ENCODE measurements at regions not wholly inside any gene's neighbourhood (a gene's known extent, or its start where the extent isn't known, plus 50 kb on each side); places are given as distances from the start of the nearest gene placed in this dataset.

- ATAC-seq = no peak
- H3K4me3 Mint-ChIP-seq = peak overlapping the region; percentile 0
- no peaks in the 10 kb centered on the region for H3K36me3 Mint-ChIP-seq (ENCODE audit: low read depth)
- no peak overlapping the region for H3K27ac Mint-ChIP-seq
- no peaks in the 10 kb centered on the region for H3K27me3 Mint-ChIP-seq
- DNase-seq = no peak
- no peaks in the 10 kb centered on the region for H3K4me1 Mint-ChIP-seq
- H3K9me3 ChIP-seq (ENCODE audit: control insufficient read depth, low read length, poor library complexity, severe bottlenecking) = no peaks in the 10 kb centered on the region
Observed at GRCh38 chr5:3412146-3412545, 183.5 kb upstream of the IRX1 start.

DNA sequence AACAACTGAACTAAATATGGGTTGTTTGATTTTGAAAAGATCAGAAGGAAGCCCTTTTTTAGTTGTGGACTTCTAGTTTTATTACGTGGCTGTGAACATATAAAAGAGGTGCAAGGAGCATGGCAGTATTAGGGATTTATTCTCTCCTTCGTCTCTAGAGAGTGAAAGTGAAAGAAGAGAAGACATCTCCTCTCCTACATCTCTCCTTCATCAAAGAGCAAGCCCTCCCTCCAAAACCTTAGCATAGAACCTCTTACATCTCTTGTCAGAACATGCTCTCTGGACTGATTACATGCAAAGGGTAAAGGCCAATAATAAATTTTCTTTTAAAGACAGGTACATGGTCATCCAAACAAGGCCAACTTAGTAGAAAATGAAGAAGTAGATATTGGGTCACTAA lies 184.3 kb upstream of the IRX1 start:
- ATAC-seq (no peak), DNase-seq (no peak)
- no peak overlapping the region for H3K27ac Mint-ChIP-seq
- no peaks in the 10 kb centered on the region for H3K27me3 Mint-ChIP-seq
- no peak overlapping the region for H3K4me3 Mint-ChIP-seq
- H3K9me3 ChIP-seq (ENCODE audit: control insufficient read depth, low read length, poor library complexity, severe bottlenecking) = no peaks in the 10 kb centered on the region
- no peaks in the 10 kb centered on the region for H3K4me1 Mint-ChIP-seq
- H3K36me3 Mint-ChIP-seq (ENCODE audit: low read depth) = no peaks in the 10 kb centered on the region

GRCh38 chr5:3401635-3402034 lies 194.0 kb upstream of the IRX1 start:
- no peaks in the 10 kb centered on the region for H3K4me1 Mint-ChIP-seq

DNA sequence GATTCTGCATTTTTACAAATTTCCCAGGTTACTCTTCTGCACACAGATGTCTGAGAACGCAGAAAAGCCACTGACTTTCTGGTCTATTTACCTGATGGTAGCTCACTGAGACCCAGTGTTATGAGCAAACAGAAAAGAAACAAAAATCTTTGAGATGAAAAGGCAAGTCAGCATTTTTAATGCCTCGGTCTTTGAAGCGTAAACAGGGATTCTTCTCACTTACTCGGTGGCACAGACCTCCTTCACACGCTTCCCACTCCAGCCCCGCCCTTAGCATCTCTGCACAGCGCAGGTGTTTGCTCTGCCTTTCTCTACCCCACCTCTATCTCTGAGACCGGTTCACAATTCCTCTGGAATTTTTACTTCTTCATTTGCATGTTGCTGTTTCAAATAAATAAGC lies 195.0 kb upstream of the IRX1 start:
- ATAC-seq (no peak), DNase-seq (no peak)
- H3K27ac Mint-ChIP-seq = no peak overlapping the region
- H3K4me3 Mint-ChIP-seq = no peak overlapping the region
- H3K9me3 ChIP-seq (ENCODE audit: control insufficient read depth, low read length, poor library complexity, severe bottlenecking) = no peaks in the 10 kb centered on the region
- no peaks in the 10 kb centered on the region for H3K4me1 Mint-ChIP-seq
- H3K27me3 Mint-ChIP-seq = no peaks in the 10 kb centered on the region
- no peaks in the 10 kb centered on the region for H3K36me3 Mint-ChIP-seq (ENCODE audit: low read depth)

More at GRCh38 chr5:3401635-3402034, 194.0 kb upstream of the IRX1 start:
- no peak for ATAC-seq
- Mint-ChIP-seq H3K27ac (no peak overlapping the region), H3K27me3 (no peaks in the 10 kb centered on the region), H3K36me3 (ENCODE audit: low read depth) (no peaks in the 10 kb centered on the region), H3K4me3 (no peak overlapping the region)
- H3K9me3 ChIP-seq (ENCODE audit: control insufficient read depth, low read length, poor library complexity, severe bottlenecking) = no peaks in the 10 kb centered on the region
- no peak for DNase-seq

DNA sequence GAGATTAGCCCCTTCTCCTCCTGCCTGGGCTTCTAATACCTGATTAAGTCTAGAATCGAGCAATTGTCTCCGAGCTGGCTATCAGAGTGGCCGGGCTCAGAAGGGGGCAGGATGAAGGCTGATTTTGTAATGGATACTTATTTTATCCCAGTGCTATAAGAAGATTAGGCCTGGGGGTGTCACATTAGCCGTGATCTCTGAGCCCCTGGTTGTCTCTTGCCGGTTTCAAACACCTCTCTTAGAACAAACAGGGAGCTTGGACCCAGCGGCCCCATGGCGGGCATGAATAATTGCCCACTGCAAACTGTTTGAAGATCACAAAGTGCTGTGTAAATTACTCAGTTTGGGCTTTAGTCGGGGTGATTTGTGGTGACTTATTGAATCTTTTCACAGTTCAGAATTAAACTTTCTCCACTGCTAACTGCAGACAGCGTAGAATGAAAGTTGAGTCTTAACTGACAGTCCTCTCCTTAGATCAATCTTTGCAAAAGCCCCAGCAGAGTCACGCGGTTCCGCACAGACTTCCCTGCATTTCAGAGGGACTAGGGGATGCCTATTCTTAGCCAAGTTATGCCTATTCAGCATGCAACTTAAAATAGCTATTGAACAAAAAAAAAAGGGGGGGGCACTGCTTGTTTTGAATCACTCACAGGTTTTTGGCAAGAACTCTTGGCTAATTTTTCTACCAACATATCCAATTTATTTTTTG lies 200.6 kb upstream of the IRX1 start:
- no peaks in the 10 kb centered on the region for H3K9me3 ChIP-seq (ENCODE audit: control insufficient read depth, low read length, poor library complexity, severe bottlenecking)
- Mint-ChIP-seq H3K4me1 (no peaks in the 10 kb centered on the region), H3K4me3 (no peak overlapping the region), H3K27me3 (no peaks in the 10 kb centered on the region), H3K36me3 (ENCODE audit: low read depth) (no peaks in the 10 kb centered on the region), H3K27ac (no peak overlapping the region)
- no peak for ATAC-seq
- DNase-seq = no peak

DNA sequence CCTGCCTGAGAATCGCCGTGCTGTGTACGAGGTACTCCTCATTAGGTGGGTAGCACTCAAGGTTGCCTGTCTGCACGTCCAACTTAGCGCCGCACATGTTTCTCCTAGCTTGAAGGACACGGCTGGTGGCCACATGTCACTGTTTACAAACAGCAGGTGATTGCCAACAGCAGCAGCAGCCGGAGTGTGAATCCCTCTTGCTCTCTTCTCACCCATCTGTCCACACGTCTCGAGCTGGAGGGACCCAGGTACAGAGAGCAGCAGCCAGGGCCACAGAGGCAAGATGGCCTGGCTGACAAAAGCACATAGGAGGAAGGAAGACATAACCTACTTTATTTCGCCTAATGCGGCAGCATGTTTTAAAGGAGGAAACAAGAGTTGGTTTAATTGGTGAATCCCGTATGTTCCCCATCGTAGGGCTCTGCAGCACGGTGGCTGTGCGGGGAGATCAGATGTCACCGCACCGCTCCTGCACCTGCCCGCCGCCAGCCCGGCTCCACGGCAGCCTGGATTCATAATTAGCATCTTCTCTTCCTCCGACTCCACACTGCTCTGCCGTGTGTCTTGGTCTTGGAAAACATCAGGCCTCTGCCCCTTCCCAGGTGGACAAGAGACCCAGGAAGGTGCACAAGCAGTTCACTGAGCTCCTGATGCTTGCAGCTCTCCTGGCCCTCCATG lies 201.6 kb upstream of the IRX1 start:
- H3K4me1 Mint-ChIP-seq = no peaks in the 10 kb centered on the region
- no peak overlapping the region for H3K27ac Mint-ChIP-seq
- H3K36me3 Mint-ChIP-seq (ENCODE audit: low read depth) = no peaks in the 10 kb centered on the region
- no peak for ATAC-seq
- H3K4me3 Mint-ChIP-seq = no peak overlapping the region
- no peak for DNase-seq
- H3K9me3 ChIP-seq (ENCODE audit: control insufficient read depth, low read length, poor library complexity, severe bottlenecking) = no peaks in the 10 kb centered on the region
- H3K27me3 Mint-ChIP-seq = no peaks in the 10 kb centered on the region

- Mint-ChIP-seq H3K27ac (no peak overlapping the region), H3K4me1 (no peaks in the 10 kb centered on the region), H3K36me3 (ENCODE audit: low read depth) (no peaks in the 10 kb centered on the region), H3K27me3 (no peaks in the 10 kb centered on the region), H3K4me3 (no peak overlapping the region)
- H3K9me3 ChIP-seq (ENCODE audit: control insufficient read depth, low read length, poor library complexity, severe bottlenecking) = no peaks in the 10 kb centered on the region
- DNase-seq (no peak), ATAC-seq (no peak)
Observed at GRCh38 chr5:3393122-3393919, 202.3 kb upstream of the IRX1 start.

DNA sequence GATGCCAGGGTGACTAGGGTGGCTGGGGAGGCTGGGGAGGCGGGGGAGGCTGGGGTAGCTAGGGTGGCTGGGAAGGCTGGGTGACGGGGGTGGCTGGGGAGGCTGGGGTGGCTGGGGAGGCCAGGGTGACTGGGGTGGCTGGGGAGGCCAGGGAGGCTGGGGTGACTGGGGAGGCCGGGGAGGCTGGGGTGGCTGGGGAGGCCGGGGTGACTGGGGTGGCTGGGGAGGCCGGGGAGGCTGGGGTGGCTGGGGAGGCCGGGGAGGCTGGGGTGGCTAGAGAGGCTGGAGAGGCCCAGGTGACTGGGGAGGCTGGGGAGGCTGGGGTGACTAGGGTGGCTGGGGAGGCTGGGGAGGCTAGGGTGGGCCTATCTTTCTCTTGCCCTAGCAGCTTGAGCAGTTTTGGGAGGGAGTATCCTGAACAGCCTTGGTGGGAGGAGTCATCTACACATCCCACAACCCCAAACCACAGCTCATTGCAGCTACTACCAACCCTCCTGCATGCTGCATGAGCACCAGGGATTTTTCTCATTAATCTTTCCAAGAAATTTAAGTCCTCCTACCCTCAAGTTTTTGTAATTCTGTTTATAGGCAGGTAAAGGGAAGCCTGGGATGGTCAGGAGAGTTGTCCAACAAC lies 203.2 kb upstream of the IRX1 start:
- Mint-ChIP-seq H3K36me3 (ENCODE audit: low read depth) (no peaks in the 10 kb centered on the region), H3K4me1 (no peaks in the 10 kb centered on the region), H3K4me3 (no peak overlapping the region), H3K27me3 (no peaks in the 10 kb centered on the region), H3K27ac (no peak overlapping the region)
- no peak for ATAC-seq
- no peaks in the 10 kb centered on the region for H3K9me3 ChIP-seq (ENCODE audit: control insufficient read depth, low read length, poor library complexity, severe bottlenecking)
- no peak for DNase-seq

- H3K4me1 Mint-ChIP-seq = no peaks in the 10 kb centered on the region
- H3K4me3 Mint-ChIP-seq = no peak overlapping the region
- no peak overlapping the region for H3K27ac Mint-ChIP-seq
- no peaks in the 10 kb centered on the region for H3K9me3 ChIP-seq (ENCODE audit: control insufficient read depth, low read length, poor library complexity, severe bottlenecking)
- ATAC-seq (no peak), DNase-seq (no peak)
- H3K27me3 Mint-ChIP-seq = no peaks in the 10 kb centered on the region
- H3K36me3 Mint-ChIP-seq (ENCODE audit: low read depth) = no peaks in the 10 kb centered on the region
Observed at GRCh38 chr5:3391210-3391609, 204.4 kb upstream of the IRX1 start.

GRCh38 chr5:3389471-3390026 lies 206.1 kb upstream of the IRX1 start:
- Mint-ChIP-seq H3K27ac (no peak overlapping the region), H3K36me3 (ENCODE audit: low read depth) (no peaks in the 10 kb centered on the region), H3K27me3 (no peaks in the 10 kb centered on the region), H3K4me1 (no peaks in the 10 kb centered on the region), H3K4me3 (no peak overlapping the region)
- ATAC-seq = no peak
- no peak for DNase-seq
- no peaks in the 10 kb centered on the region for H3K9me3 ChIP-seq (ENCODE audit: control insufficient read depth, low read length, poor library complexity, severe bottlenecking)

DNA sequence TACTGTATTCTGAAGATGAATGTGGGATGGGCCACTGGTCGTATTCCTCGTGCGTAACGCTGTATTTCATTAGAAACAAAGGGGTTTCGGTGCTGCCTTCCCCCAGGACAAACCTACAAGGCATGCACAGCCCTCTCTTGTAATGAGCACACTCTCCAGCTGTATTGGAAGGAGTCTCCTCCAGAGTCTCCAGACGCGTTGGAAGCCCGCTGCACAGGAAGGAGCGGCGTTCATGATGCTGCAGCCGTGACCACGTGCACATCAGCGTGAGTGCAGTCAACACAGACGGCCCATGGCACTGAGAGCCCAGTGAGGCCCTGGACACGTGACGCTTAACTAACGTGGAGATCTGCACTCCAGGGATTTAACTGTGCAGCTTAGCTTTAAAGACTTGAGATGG lies 209.0 kb upstream of the IRX1 start:
- Mint-ChIP-seq H3K36me3 (ENCODE audit: low read depth) (no peaks in the 10 kb centered on the region), H3K27ac (no peak overlapping the region), H3K4me1 (no peaks in the 10 kb centered on the region), H3K27me3 (no peaks in the 10 kb centered on the region), H3K4me3 (no peak overlapping the region)
- ATAC-seq = no peak
- H3K9me3 ChIP-seq (ENCODE audit: control insufficient read depth, low read length, poor library complexity, severe bottlenecking) = no peaks in the 10 kb centered on the region
- no peak for DNase-seq

- H3K4me3 Mint-ChIP-seq = no peak overlapping the region
- no peak for ATAC-seq
- no peaks in the 10 kb centered on the region for H3K9me3 ChIP-seq (ENCODE audit: control insufficient read depth, low read length, poor library complexity, severe bottlenecking)
- no peaks in the 10 kb centered on the region for H3K4me1 Mint-ChIP-seq
- H3K27ac Mint-ChIP-seq = no peak overlapping the region
- no peaks in the 10 kb centered on the region for H3K36me3 Mint-ChIP-seq (ENCODE audit: low read depth)
- DNase-seq = no peak
- H3K27me3 Mint-ChIP-seq = no peaks in the 10 kb centered on the region
Observed at GRCh38 chr5:3385991-3386519, 209.6 kb upstream of the IRX1 start.

DNA sequence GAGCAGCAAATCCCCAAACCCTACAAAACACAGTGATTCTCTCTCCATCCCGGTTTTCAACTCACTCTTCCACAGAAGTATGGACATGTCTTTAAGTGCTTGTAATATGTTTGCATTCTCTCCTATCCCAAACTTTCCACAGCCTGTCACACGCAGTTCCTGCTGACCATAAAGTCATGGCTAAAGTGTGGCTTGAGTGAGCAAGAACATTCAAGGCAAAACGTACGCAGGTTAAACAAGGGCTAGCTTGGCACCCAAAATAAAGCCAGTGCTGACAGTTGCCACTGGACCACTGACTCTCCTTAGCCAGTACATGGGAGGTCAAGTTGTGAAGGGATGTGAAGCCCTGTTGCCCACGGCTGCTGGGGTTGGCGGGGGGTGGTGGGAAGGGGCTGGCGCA lies 211.1 kb upstream of the IRX1 start:
- Mint-ChIP-seq H3K27me3 (no peaks in the 10 kb centered on the region), H3K27ac (no peak overlapping the region), H3K36me3 (ENCODE audit: low read depth) (no peaks in the 10 kb centered on the region), H3K4me1 (no peaks in the 10 kb centered on the region), H3K4me3 (no peak overlapping the region)
- no peak for DNase-seq
- no peaks in the 10 kb centered on the region for H3K9me3 ChIP-seq (ENCODE audit: control insufficient read depth, low read length, poor library complexity, severe bottlenecking)
- ATAC-seq = no peak
